Erythroblast (primary cell): ENCODE measurements at regions not wholly inside any gene's neighbourhood (a gene's known extent, or its start where the extent isn't known, plus 50 kb on each side); places are given as distances from the start of the nearest gene placed in this dataset.

Experiments
- GATA1 ChIP-seq: IDR thresholded peaks from 2 replicates; pipeline ENCODE4 v1.6.1; 2011; ENCODE audit warnings: low read depth, mild to moderate bottlenecking, control low read depth, low read length, moderate library complexity
- POLR2A ChIP-seq: IDR thresholded peaks from 2 replicates; pipeline ENCODE4 v1.6.1; 2011; ENCODE audit warnings: mild to moderate bottlenecking, low read length

- TF ChIP-seq POLR2A, result no peak
- no peak for TF ChIP-seq GATA1
Measured at GRCh38 chr11:129733384-129733783, 82.3 kb upstream of the TMEM45B start.
